ENCODE measurements at regions not wholly inside any gene's neighbourhood (a gene's known extent, or its start where the extent isn't known, plus 50 kb on each side); places are given as distances from the start of the nearest gene placed in this dataset.

DNA sequence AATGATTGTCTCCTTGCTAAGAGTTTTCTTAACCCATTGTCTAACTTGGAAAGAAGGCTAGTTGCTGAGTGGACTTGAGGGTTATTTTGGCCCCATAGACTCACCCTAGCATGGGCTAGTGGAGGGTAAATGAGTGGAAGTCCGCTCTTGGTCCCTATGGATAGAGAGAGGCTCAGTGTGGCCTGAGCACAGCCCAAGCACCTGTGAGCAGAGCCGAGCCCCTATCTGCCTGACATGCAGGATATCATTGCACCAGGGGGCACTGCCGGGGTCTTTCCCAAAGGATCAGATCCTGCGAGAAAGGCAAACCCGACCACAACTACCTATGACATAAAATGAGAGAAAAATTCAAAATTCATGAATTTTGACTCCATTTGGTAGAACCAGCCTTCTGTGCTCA lies 70.6 kb upstream of the GGTLC1 start:
- DNase-seq (ENCODE audit: low read depth): no peak

GRCh38 chr20:24056491-24056890 lies 67.9 kb upstream of the GGTLC1 start:
- no peak for DNase-seq (ENCODE audit: low read depth)

- no peak for DNase-seq (ENCODE audit: low read depth)
Measured at GRCh38 chr20:24052599-24053275, 64.2 kb upstream of the GGTLC1 start.

GRCh38 chr20:24051160-24051559 lies 62.6 kb upstream of the GGTLC1 start:
- no peak for DNase-seq (ENCODE audit: low read depth)

DNA sequence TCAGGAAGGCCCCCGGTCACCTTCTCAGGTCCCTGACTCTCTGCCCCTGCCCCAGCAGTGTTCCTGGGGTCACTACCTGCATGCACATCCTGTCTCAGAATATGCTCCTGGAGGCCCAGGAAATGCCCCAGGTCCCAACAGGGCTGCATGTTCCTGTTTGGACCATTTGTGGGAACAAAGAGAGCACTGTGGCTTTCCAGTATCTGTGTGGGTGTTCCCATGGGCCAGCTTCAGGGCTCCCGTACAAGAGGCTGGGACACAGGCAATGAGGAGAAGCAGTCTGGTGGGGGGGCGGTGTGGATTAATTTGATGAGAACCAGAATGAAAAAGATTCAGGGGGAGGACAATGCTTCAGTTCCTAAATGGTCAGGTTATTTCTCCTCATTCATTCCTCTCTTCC lies 61.5 kb upstream of the GGTLC1 start:
- no peak for DNase-seq (ENCODE audit: low read depth)

DNA sequence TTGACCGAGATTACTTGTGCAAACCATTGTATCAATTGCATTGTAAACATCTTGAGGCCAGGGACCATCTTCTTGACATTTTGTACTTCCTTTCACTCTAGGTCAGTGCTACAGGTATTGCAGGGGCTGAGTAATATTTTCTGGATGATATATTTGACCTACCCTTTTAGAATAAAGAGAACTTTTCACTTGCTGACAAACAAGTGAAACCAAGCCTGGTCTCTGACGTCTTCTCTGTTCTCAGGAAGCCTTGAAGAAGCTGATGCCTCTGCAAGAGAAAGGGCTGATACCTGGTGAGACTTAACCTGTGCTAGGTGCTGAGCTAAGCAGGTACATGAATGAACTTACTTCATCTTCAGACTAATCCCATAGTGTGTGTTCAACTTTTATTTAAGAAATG lies 60.5 kb upstream of the GGTLC1 start:
- no peak for DNase-seq (ENCODE audit: low read depth)

- DNase-seq (ENCODE audit: low read depth): no peak
Measured at GRCh38 chr20:24048024-24048611, 59.5 kb upstream of the GGTLC1 start.

GRCh38 chr20:24046888-24047287 lies 58.3 kb upstream of the GGTLC1 start:
- DNase-seq (ENCODE audit: low read depth): no peak

GRCh38 chr20:24045621-24046318 lies 57.2 kb upstream of the GGTLC1 start:
- DNase-seq (ENCODE audit: low read depth): no peak

DNA sequence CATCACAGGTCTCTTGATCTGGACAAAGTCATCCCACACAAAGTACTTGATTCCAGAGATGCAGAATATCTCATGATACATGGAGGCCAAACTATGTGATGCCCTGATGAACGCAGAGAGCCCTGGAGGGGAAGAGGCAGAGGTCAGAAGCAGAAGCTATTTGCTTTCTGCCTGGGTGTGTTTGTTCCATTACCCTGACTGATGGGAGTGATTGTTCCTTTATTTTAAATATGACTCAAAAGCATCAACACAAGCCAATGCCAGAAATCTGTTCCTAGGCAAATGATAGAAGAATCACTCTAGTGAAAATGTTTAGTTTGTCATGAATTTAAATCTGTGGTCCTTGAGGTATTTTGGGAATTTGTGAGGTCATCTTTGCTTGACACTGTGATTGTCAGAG lies 54.7 kb upstream of the GGTLC1 start:
- no peak for DNase-seq (ENCODE audit: low read depth)

GRCh38 chr20:24042646-24043045 lies 54.1 kb upstream of the GGTLC1 start:
- DNase-seq (ENCODE audit: low read depth): no peak

GRCh38 chr20:24040896-24041459 lies 52.4 kb upstream of the GGTLC1 start:
- DNase-seq (ENCODE audit: low read depth): no peak

DNA sequence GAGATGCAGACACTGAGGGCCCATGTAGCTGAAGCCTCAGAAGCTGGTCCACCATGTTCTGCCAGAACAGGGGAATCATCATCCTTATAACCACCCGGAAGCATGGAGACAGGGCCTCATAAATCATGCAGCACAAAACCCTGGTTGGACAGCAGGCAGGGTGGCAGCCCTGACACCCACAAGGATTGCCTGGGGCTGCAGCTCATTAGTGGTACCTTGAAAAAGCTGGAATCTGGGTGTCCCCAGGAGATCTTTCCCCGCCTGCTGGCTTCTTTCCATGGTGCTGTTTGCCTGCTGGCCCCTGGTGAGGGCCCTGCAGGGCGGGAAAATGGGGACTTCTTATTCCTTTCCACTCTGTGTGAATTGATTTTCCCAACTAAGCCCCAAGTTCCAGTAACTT lies 50.6 kb upstream of the GGTLC1 start:
- DNase-seq (ENCODE audit: low read depth): no peak
